CD4-positive, alpha-beta T cell (primary cell): ENCODE measurements at regions not wholly inside any gene's neighbourhood (a gene's known extent, or its start where the extent isn't known, plus 50 kb on each side); places are given as distances from the start of the nearest gene placed in this dataset.

ENCODE experiments used
- ATAC-seq: fragments of 200-7000 bp; cut with Tn5 transposase; one replicate; pipeline ENCODE4 v1.10.0; 2022; ENCODE audit warnings: mild to moderate bottlenecking; ENCODE audit not compliant: poor library complexity
- CTCF ChIA-PET: fragments of 350-600 bp; sonication (Branson Sonifier 250); formaldehyde crosslinking; loops from one replicate; lab custom pipeline; 2021; ENCODE audit warnings: antibody characterized with exemption, inconsistent platforms; lab: Charles Lee
- POLR2A ChIA-PET: fragments of 350-600 bp; sonication (Branson Sonifier 250); formaldehyde crosslinking; loops from one replicate; lab custom pipeline; 2021; ENCODE audit warnings: antibody characterized with exemption, inconsistent platforms; lab: Charles Lee
- DNase-seq, 14 experiments: peaks; one replicate each; pipeline ENCODE4 v3.0.0-alpha.2; 2013 to 2020; ENCODE audit warnings: mixed read lengths in 2 of 14
- H3K27ac ChIP-seq, 2 donors: one replicate each; pipeline versions ENCODE4 v1.5.1 to v1.7.0; 2013; ENCODE audit warnings: low read length in 2 of 2, low read depth in 1 of 2, mild to moderate bottlenecking in 1 of 2
- H3K27me3 ChIP-seq, 2 experiments: 1 replicate in 1 of 2; 2 replicates in 1 of 2; pipeline versions ENCODE4 v1.6.1 to v1.7.0; 2013; ENCODE audit warnings: low read length in 2 of 2, control low read depth in 1 of 2, mild to moderate bottlenecking in 1 of 2, moderate library complexity in 1 of 2; ENCODE audit not compliant: insufficient read depth in 2 of 2, control insufficient read depth in 1 of 2
- H3K36me3 ChIP-seq: one replicate; pipeline ENCODE4 v1.6.1; 2013; ENCODE audit warnings: low read length, control low read depth; ENCODE audit not compliant: insufficient read depth
- H3K4me1 ChIP-seq: one replicate; pipeline ENCODE4 v1.6.1; 2013; ENCODE audit warnings: low read length, control low read depth; ENCODE audit not compliant: insufficient read depth
- H3K4me3 ChIP-seq: one replicate; pipeline ENCODE4 v1.5.1; 2013; ENCODE audit warnings: mild to moderate bottlenecking, low read length, moderate library complexity
- H3K9me3 ChIP-seq, 2 experiments: 1 replicate in 1 of 2; 2 replicates in 1 of 2; pipeline versions ENCODE4 v1.6.1 to v1.7.0; 2013; ENCODE audit warnings: low read length in 2 of 2, mild to moderate bottlenecking in 2 of 2, control low read depth in 1 of 2, moderate library complexity in 1 of 2; ENCODE audit not compliant: control insufficient read depth in 1 of 2, insufficient read depth in 1 of 2
- H3K27ac Mint-ChIP-seq: one replicate; pipeline ENCODE4 v1.8.0; 2020; ENCODE audit warnings: mixed read lengths
- H3K27me3 Mint-ChIP-seq: one replicate; pipeline ENCODE4 v1.8.0; 2021; ENCODE audit warnings: mixed read lengths
- H3K36me3 Mint-ChIP-seq: one replicate; pipeline ENCODE4 v1.8.0; 2021; ENCODE audit warnings: low read depth, mixed read lengths
- H3K4me1 Mint-ChIP-seq: one replicate; pipeline ENCODE4 v1.8.0; 2021; ENCODE audit warnings: low read depth, mixed read lengths
- H3K4me3 Mint-ChIP-seq: one replicate; pipeline ENCODE4 v1.8.0; 2020; ENCODE audit warnings: mild to moderate bottlenecking, mixed read lengths
- H3K9me3 Mint-ChIP-seq: one replicate; pipeline ENCODE4 v1.8.0; 2020; ENCODE audit warnings: mixed read lengths
- intact Hi-C, 2 experiments: fragments of 100-400 bp; cut with DNase I in 1 of 2; cut with micrococcal nuclease in 1 of 2; formaldehyde crosslinking; loops; one replicate each; pipeline versions ENCODE4 v1.15.1 to v1.9.0; 2023 to 2025; cut with DNase I, micrococcal nuclease
- TF ChIP-seq, protein P1 (sequence below): fragments of 200-600 bp; IDR thresholded peaks from one replicate; pipeline ENCODE4 v1.8.0; 2022; ENCODE audit warnings: antibody characterized with exemption, mild to moderate bottlenecking

DNA sequence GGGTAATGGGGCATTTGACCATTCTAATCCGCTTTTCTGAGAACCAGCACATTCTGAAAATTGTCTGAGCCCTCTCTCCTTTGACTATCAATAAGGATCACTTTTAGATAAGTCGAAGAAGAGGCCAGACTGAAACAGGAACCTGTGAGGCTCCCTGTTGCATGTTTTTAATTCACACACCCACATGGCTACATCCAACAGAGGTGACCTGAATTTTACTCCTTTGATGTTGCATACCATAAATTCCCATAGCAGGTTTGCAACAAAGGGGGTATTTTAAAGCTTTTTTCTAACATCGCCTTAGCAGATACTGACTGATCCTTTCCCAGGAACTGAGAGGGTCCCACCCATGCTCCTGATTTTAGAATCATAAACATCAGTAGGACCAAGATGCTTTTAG lies 450.8 kb downstream of the USP25 start:
- no peaks in the 10 kb centered on the region for H3K36me3 ChIP-seq

DNA sequence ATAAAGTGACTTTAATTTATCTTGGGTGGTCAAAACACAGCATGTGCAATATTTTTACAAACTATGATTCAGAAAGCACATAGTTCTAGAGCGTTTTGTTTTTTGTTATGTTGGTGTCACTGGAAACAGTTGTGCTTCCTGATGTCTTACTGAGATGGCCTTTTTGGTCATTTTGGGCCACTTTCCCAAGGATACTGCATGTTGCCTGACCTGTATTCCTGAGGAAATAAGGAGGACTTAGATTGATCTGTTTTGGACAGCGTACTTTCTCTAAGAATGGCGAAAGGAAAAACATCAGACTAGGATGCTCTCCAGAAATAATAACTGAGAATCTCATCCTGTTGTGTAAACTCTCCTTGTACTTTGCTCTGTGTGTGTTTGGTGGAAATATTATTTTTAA lies 451.2 kb downstream of the USP25 start:
- Mint-ChIP-seq H3K9me3 (no peaks in the 10 kb centered on the region), H3K27ac (no peak overlapping the region), H3K4me1 (no peaks in the 10 kb centered on the region), H3K36me3 (no peaks in the 10 kb centered on the region), H3K4me3 (no peak overlapping the region), H3K27me3 (no peaks in the 10 kb centered on the region)
- no peaks in the 10 kb centered on the region for H3K9me3 ChIP-seq
- intact Hi-C loops = no loop called here
- CTCF ChIA-PET = no interaction called here
- TF ChIP-seq, protein P1, sequence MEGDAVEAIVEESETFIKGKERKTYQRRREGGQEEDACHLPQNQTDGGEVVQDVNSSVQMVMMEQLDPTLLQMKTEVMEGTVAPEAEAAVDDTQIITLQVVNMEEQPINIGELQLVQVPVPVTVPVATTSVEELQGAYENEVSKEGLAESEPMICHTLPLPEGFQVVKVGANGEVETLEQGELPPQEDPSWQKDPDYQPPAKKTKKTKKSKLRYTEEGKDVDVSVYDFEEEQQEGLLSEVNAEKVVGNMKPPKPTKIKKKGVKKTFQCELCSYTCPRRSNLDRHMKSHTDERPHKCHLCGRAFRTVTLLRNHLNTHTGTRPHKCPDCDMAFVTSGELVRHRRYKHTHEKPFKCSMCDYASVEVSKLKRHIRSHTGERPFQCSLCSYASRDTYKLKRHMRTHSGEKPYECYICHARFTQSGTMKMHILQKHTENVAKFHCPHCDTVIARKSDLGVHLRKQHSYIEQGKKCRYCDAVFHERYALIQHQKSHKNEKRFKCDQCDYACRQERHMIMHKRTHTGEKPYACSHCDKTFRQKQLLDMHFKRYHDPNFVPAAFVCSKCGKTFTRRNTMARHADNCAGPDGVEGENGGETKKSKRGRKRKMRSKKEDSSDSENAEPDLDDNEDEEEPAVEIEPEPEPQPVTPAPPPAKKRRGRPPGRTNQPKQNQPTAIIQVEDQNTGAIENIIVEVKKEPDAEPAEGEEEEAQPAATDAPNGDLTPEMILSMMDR = no peak
- no peak overlapping the region for H3K4me3 ChIP-seq
- H3K27ac ChIP-seq = no peak overlapping the region
- H3K36me3 ChIP-seq = no peaks in the 10 kb centered on the region
- H3K27me3 ChIP-seq = no peaks in the 10 kb centered on the region
- no peak for DNase-seq
- ATAC-seq = no peak
- H3K4me1 ChIP-seq = no peaks in the 10 kb centered on the region
- POLR2A ChIA-PET = no interaction called here

More for the DNA sequence above, 450.8 kb downstream of the USP25 start:
- no peaks in the 10 kb centered on the region for H3K9me3 ChIP-seq
- no peaks in the 10 kb centered on the region for H3K9me3 Mint-ChIP-seq
- POLR2A ChIA-PET = no interaction called here
- no peak overlapping the region for H3K4me3 Mint-ChIP-seq
- no peak overlapping the region for H3K27ac Mint-ChIP-seq
- no peak overlapping the region for H3K27ac ChIP-seq
- H3K36me3 Mint-ChIP-seq = no peaks in the 10 kb centered on the region
- H3K4me1 Mint-ChIP-seq = no peaks in the 10 kb centered on the region
- CTCF ChIA-PET = no interaction called here
- H3K4me1 ChIP-seq = no peaks in the 10 kb centered on the region
- H3K27me3 ChIP-seq = no peaks in the 10 kb centered on the region
- H3K27me3 Mint-ChIP-seq = no peaks in the 10 kb centered on the region
- DNase-seq (no peak), ATAC-seq (no peak)
- H3K4me3 ChIP-seq = no peak overlapping the region
- TF ChIP-seq, protein P1 = no peak
- intact Hi-C loops = no loop called here

DNA sequence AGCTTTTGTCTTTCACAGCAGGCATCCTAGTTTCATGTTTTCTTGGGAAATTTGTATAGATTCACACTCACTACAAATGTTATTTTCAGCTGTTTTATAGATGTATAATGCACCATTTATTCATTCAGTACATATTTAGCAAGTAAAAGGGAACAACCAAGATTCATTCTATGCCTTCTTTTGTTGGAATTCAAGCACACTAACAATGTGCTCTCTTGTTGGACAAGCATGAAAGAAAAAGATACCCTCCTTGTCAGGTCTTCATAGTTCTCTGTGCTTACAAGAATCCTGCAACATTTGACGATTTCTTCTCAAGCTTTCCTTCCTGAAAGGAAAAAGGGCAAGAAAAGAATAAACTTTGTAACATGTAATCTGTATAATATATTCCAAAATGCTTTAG lies 456.0 kb downstream of the USP25 start:
- Histone ChIP-seq H3K4me1 (no peaks in the 10 kb centered on the region), H3K36me3 (no peaks in the 10 kb centered on the region), H3K27me3 (no peaks in the 10 kb centered on the region), H3K27ac (no peak overlapping the region), H3K4me3 (no peak overlapping the region), H3K9me3 (no peaks in the 10 kb centered on the region)
- Mint-ChIP-seq H3K4me1 (no peaks in the 10 kb centered on the region), H3K4me3 (no peak overlapping the region), H3K9me3 (no peaks in the 10 kb centered on the region), H3K27ac (no peak overlapping the region), H3K36me3 (no peaks in the 10 kb centered on the region), H3K27me3 (no peaks in the 10 kb centered on the region)
- intact Hi-C loops = no loop called here
- DNase-seq (no peak), ATAC-seq (no peak)
- TF ChIP-seq, protein P1 = no peak
- CTCF ChIA-PET = interaction anchor here (1.0 kb wide), 1 partner anchor 11 kb away, joined by 3 read pairs; no protein-coding TSS in a partner anchor
- POLR2A ChIA-PET = interaction anchor here (0.7 kb wide), 1 partner anchor 10 kb away, joined by 3 read pairs; no protein-coding TSS in a partner anchor
